ENCODE measurements at regions not wholly inside any gene's neighbourhood (a gene's known extent, or its start where the extent isn't known, plus 50 kb on each side); places are given as distances from the start of the nearest gene placed in this dataset.
"Not testable (repeated sequence)": the region's sequence is repeated elsewhere in the genome, so short reads cannot be mapped to it uniquely, and the experiment has no call there.

DNA sequence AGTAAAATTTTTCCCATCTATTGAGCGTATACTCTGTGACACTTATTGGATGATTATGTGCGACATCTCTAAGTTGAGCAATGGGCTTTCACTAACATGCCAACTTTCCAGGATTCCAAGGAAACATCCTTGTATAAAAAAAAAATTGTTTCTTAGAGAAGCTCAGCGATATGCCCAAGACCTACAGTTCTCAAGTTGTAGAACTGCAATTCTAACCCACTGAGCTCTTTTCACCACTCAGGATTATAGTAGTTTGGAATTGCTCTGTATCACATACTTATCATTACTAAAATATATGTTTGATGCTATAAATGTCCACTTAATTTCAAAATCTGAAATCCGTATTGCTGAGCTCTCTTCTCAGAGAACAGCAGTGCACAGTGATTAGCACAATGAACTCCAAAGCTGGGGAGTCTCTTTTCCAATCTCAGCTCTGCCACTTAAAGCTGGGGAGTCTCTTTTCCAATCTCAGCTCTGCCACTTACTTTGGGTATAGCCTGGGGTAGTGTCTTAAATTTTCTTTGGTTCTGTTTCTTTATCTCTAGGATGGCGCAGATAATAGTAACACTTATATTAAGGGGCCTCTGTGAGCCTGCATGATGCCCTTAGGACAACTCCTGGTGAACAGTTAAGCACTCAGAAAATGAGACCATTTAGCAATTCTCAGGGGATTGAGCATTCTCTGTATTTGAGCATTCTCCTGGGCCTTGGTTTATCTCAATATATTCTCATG is 1722.2 kb upstream of the AGA start:
- no peak for DNase-seq

- no peak for DNase-seq
Observed at GRCh38 chr4:179165000-179165738, 1722.9 kb upstream of the AGA start.

DNA sequence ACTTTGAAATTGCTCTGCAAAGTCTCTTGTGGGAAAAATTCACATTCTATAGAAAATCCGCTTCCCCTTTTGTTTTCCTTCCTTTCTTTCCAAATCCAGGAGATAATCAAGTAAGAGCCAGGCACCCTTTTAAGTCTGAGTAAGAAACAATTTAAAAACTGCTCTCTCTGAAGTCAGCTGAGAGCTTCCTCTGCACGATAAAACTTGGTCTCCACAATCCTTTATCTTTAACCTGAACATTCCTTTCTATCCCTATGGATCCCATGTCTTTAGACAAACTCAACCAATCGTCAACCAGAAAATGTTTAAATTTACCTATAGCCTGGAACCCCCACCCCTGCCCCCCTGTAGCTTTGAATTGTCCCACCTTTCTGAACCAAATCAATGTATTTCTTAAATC is 1723.6 kb upstream of the AGA start:
- no peak for DNase-seq

GRCh38 chr4:179170308-179170707 is 1728.1 kb upstream of the AGA start:
- DNase-seq, result not testable (repeated sequence)

GRCh38 chr4:179182741-179183140 is 1740.5 kb upstream of the AGA start:
- DNase-seq, result no peak

- no peak for DNase-seq
Observed at GRCh38 chr4:179195887-179196286, 1753.7 kb upstream of the AGA start.

DNA sequence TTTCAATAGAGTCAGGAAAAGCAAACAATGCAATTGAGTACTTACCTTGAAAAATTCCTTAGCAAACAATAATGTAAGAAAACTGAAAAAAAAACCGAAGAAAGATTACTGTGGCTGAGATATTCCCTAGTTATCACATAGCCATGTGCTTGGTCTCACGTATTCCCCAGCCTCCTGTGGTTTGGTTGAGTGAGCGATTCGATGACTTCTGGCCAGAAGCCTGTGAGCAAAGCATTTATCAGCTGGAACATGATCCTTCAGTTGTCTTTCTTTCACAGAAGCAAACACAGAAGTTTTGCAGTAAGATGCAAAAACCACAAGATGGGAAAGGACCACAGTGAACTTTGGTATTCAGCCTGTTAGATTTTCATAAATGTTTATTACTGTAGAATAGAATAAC is 1754.3 kb upstream of the AGA start:
- DNase-seq, result no peak

DNA sequence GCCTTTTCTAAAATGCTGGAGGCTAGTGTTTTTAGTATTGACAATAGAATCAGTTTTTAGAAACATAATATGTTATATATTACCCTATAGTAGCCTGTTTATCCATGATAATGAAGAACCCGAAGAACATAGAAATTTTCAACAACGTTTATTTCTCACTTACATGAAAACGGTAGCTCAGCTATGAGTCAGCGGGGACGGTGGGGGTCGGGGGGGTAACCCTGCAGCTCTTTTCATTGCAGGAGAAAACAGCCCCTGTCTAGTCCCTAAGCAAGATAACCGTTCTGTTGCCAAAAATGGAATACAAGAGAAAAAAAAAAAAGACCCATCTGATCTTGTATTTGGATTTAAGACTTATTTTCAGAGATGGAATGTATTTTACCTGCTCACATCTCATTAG is 1758.4 kb upstream of the AGA start:
- no peak for DNase-seq

GRCh38 chr4:179225594-179225993 is 1783.4 kb upstream of the AGA start:
- DNase-seq, result no peak

- DNase-seq, result no peak
Observed at GRCh38 chr4:179248821-179249220, 1806.6 kb upstream of the AGA start.

DNA sequence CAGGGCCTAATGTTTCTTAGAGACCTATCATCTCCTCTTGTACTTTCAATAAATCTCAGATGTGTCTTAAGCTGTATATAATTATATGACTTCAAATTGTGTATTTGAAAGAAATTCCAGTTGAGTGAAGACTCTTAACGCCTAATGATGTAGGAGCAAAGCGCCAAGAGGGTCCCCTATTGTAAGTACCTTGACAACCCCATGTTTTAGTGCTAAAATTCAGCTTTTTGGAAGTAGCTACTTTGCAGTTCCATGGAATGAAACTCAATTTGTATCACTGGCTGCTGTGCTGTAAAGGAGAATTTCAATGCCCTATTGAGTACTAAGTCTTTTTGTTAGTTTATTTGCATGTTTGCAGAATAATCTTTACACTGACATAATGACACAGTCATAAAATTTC is 1826.6 kb upstream of the AGA start:
- DNase-seq, result no peak

DNA sequence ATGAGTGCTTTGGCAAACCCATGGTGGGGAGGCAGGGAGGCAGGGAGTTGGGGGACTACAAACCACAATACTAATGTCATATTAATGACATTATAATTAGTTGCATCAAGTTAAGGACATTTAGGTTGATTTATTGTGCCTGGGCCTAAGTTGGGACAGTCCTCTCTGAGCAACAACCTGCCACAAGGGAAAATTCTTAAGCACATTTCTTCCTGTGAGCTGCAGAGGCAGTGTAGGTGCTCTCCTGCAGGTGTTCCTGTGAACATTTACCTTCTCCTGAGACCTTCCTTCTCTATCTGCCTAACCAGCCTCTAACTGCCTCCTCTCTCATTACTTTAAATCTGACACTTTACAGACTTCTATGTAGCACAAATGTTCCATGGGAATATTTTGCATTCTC is 1830.0 kb upstream of the AGA start:
- DNase-seq, result no peak

- DNase-seq, result no peak
Observed at GRCh38 chr4:179278647-179279046, 1836.4 kb upstream of the AGA start.

GRCh38 chr4:179285696-179286095 is 1843.5 kb upstream of the AGA start:
- no peak for DNase-seq

GRCh38 chr4:179291657-179292056 is 1849.4 kb upstream of the AGA start:
- DNase-seq, result no peak

- no peak for DNase-seq
Observed at GRCh38 chr4:179292468-179292867, 1850.2 kb upstream of the AGA start.

DNA sequence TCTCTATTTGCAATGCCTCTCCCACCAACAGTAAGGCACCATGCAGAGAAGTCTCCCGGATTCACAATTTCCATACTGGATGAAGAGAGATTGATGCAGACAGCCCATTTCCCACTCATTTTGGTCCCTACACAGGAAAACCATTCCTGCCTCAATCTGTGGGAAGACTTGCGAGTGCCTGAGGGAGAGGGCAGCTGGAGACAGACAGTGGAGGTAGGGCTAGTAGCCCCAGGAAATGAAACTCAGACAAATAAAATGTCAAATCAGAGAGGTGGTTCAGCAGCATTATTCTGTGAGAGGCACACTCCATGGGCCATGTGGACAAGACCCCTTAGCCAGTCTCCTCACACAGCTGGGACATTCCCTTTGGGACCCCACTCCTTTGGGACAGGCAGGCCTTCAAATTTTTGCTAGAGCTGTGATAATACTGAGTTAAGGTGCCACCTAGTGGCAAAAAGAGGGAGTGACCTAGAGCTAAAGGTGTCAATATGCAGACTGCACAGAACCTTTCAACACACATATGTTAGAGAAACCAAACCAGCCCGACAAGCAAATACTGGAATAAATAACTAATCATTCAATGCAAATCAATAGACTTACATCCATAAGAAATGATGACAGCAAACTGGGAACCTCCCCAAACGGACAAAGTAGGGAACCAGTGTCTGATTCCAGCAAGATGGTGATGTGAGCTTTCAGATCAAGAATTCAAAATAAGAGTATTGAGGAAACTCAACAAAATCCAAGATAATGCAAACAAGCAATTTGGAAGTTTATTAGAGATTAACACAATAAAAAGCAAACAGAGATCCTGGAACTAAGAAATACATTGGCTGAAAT is 1865.3 kb upstream of the AGA start:
- no peak for DNase-seq

GRCh38 chr4:179313823-179314222 is 1871.6 kb upstream of the AGA start:
- no peak for DNase-seq

- DNase-seq, result no peak
Observed at GRCh38 chr4:179325181-179325580, 1882.9 kb upstream of the AGA start.

GRCh38 chr4:179328627-179329026 is 1886.4 kb upstream of the AGA start:
- no peak for DNase-seq

DNA sequence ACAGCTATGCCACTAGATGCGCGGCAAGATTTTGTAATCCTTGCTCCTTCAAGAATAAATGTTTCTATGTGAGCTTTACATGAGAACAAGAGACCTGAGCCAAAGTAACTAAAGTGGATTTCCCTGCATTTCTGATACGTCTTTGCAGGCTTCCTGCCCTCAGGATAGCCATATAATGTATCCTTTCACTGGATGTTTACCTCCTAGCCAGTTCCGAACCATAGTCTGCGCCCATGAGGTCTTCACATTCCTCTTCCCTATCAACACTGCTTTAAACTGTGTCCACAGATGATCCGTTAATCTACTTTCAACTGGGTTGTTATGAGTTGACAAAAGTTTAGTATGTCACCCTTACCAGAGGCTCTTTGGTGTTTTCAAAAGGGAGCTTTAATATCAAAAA is 1889.1 kb upstream of the AGA start:
- no peak for DNase-seq

DNA sequence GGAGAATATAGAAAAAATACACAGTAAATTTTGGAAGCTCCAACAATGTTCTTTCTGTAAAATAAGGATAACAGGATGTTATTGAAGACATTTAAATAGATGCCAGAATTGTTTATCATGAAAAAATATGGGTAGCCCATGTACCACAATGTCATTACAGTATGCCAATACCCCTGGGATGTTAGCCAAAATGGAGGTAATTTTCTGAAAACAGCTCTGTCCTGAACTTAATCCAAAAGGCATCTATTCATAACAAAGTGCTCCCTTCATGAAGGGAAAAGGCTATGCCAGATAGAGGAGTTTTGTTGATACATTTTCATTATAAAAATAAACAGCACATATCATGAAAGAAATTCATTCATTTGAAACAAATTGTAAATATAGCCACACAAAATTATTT is 1902.6 kb upstream of the AGA start:
- no peak for DNase-seq

GRCh38 chr4:179352221-179352620 is 1910.0 kb upstream of the AGA start:
- DNase-seq, result no peak

DNA sequence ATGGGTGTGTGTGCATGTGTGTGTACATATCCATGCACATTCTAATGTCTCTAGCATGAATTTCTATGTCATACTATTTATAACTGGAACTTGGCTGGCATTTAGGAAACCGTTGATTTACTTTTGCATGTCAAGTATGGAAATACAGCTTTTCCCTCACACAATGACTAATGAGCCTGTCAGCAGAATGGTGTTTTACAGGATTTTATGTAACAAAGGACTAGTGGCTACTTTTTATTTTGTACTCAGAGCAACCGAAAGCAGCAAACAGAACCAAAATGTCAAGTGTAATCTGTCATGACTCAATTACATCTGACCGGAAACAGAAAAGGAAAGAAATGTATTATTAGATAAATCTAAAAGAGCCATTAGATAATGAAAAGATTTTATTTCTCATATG is 1911.5 kb upstream of the AGA start:
- no peak for DNase-seq

Data from activated effector memory CD4-positive, alpha-beta T cell treated with Interleukin-2 at 50 U/mL for 16 hours (primary cell).